HEK293 (cell line): ENCODE measurements at regions not wholly inside any gene's neighbourhood (a gene's known extent, or its start where the extent isn't known, plus 50 kb on each side); places are given as distances from the start of the nearest gene placed in this dataset.
"Not testable (repeated sequence)": the region's sequence is repeated elsewhere in the genome, so short reads cannot be mapped to it uniquely, and the experiment has no call there.

ENCODE experiments used
- CTCF ChIA-PET: fragments of 350-600 bp; formaldehyde crosslinking; extraction: SDS; loops from one replicate; lab custom pipeline; 2021; ENCODE audit warnings: antibody characterized with exemption; lab: Yijun Ruan, JAX
- POLR2A ChIA-PET: fragments of 300-600 bp; formaldehyde crosslinking; extraction: SDS; loops from one replicate; lab custom pipeline; 2020; ENCODE audit warnings: antibody characterized with exemption, inconsistent platforms; lab: Yijun Ruan, JAX
- H3K27ac ChIP-seq: fragments of 200-500 bp; sonication (Bioruptor generic); 2 replicates; pipeline ENCODE4 v1.5.1; 2014; ENCODE audit warnings: low read depth, low read length, control low read depth, inconsistent platforms; ENCODE audit errors: extremely low read depth
- H3K36me3 ChIP-seq, 2 experiments: fragments of 200-500 bp in 1 of 2; sonication (Bioruptor generic) in 1 of 2; 1 replicate in 1 of 2; 2 replicates in 1 of 2; pipeline ENCODE4 v1.5.1; 2014 to 2017; ENCODE audit warnings: inconsistent platforms in 2 of 2, low read length in 2 of 2; ENCODE audit not compliant: control insufficient read depth in 2 of 2, insufficient read depth in 1 of 2
- H3K4me1 ChIP-seq: fragments of 200-500 bp; sonication (Bioruptor generic); 2 replicates; pipeline ENCODE4 v1.5.1; 2014; ENCODE audit warnings: mild to moderate bottlenecking, low read length, inconsistent platforms; ENCODE audit not compliant: control insufficient read depth, insufficient read depth
- H3K4me3 ChIP-seq: 2 replicates; pipeline ENCODE4 v1.5.1; 2011; ENCODE audit warnings: low read depth, mild to moderate bottlenecking, control low read depth, low read length, moderate library complexity
- H3K9me3 ChIP-seq: fragments of 200-500 bp; sonication (Bioruptor generic); 2 replicates; pipeline ENCODE4 v1.5.1; 2014; ENCODE audit warnings: low read depth, low read length, inconsistent platforms; ENCODE audit not compliant: control insufficient read depth, insufficient read depth
- GLIS1 ChIP-seq: fragments of 450-650 bp; formaldehyde crosslinking; IDR thresholded peaks from 2 replicates; pipeline ENCODE4 v1.5.1; 2016; ENCODE audit warnings: missing biosample characterization, missing genetic modification characterization
- SP7 ChIP-seq: fragments of 450-650 bp; formaldehyde crosslinking; IDR thresholded peaks from 2 replicates; pipeline ENCODE4 v1.5.1; 2016; ENCODE audit warnings: missing biosample characterization, missing genetic modification characterization
- ZBTB8A ChIP-seq: fragments of 450-650 bp; formaldehyde crosslinking; IDR thresholded peaks from 2 replicates; pipeline ENCODE4 v1.5.1; 2016; ENCODE audit warnings: missing biosample characterization, missing genetic modification characterization
- ZNF114 ChIP-seq: fragments of 450-650 bp; formaldehyde crosslinking; IDR thresholded peaks from 2 replicates; pipeline ENCODE4 v1.5.0; 2017; ENCODE audit warnings: missing biosample characterization, missing genetic modification characterization
- ZNF138 ChIP-seq: fragments of 450-650 bp; formaldehyde crosslinking; IDR thresholded peaks from 2 replicates; pipeline ENCODE4 v1.5.1; 2016; ENCODE audit warnings: missing biosample characterization, missing genetic modification characterization, borderline replicate concordance
- ZNF146 ChIP-seq: fragments of 450-650 bp; formaldehyde crosslinking; IDR thresholded peaks from 2 replicates; pipeline ENCODE4 v1.5.1; 2016; ENCODE audit warnings: missing biosample characterization, missing genetic modification characterization
- ZNF302 ChIP-seq: fragments of 450-650 bp; formaldehyde crosslinking; IDR thresholded peaks from 2 replicates; pipeline ENCODE4 v1.5.1; 2016; ENCODE audit warnings: missing biosample characterization, missing genetic modification characterization, low read depth
- ZNF335 ChIP-seq: fragments of 450-650 bp; formaldehyde crosslinking; conservative IDR thresholded peaks from 2 replicates; pipeline ENCODE4 v1.5.1; 2016; ENCODE audit warnings: missing biosample characterization, missing genetic modification characterization
- ZNF394 ChIP-seq: fragments of 450-650 bp; formaldehyde crosslinking; IDR thresholded peaks from 2 replicates; pipeline ENCODE4 v1.5.1; 2016; ENCODE audit warnings: missing biosample characterization, missing genetic modification characterization, mild to moderate bottlenecking, moderate library complexity, borderline replicate concordance
- ZNF654 ChIP-seq: fragments of 450-650 bp; formaldehyde crosslinking; IDR thresholded peaks from 2 replicates; pipeline ENCODE4 v1.5.1; 2016; ENCODE audit warnings: low read depth, missing biosample characterization, missing genetic modification characterization
- ZNF792 ChIP-seq: fragments of 450-650 bp; formaldehyde crosslinking; IDR thresholded peaks from 2 replicates; pipeline ENCODE4 v1.5.1; 2016; ENCODE audit warnings: missing biosample characterization, missing genetic modification characterization
- TF ChIP-seq, protein P1 (sequence below): fragments of 450-650 bp; formaldehyde crosslinking; IDR thresholded peaks from 2 replicates; pipeline ENCODE4 v1.5.1; 2016; ENCODE audit warnings: missing biosample characterization, missing genetic modification characterization
- TF ChIP-seq, protein P2 (sequence below): fragments of 450-650 bp; formaldehyde crosslinking; IDR thresholded peaks from 2 replicates; pipeline ENCODE4 v1.5.1; 2016; ENCODE audit warnings: missing biosample characterization, missing genetic modification characterization
- TF ChIP-seq, protein P3 (sequence below): fragments of 450-650 bp; formaldehyde crosslinking; IDR thresholded peaks from 2 replicates; pipeline ENCODE4 v1.5.1; 2016; ENCODE audit warnings: missing biosample characterization, missing genetic modification characterization
- TF ChIP-seq, protein P4 (sequence below): fragments of 450-650 bp; formaldehyde crosslinking; IDR thresholded peaks from 2 replicates; pipeline ENCODE4 v1.5.1; 2016; ENCODE audit warnings: missing biosample characterization, missing genetic modification characterization, borderline replicate concordance

DNA sequence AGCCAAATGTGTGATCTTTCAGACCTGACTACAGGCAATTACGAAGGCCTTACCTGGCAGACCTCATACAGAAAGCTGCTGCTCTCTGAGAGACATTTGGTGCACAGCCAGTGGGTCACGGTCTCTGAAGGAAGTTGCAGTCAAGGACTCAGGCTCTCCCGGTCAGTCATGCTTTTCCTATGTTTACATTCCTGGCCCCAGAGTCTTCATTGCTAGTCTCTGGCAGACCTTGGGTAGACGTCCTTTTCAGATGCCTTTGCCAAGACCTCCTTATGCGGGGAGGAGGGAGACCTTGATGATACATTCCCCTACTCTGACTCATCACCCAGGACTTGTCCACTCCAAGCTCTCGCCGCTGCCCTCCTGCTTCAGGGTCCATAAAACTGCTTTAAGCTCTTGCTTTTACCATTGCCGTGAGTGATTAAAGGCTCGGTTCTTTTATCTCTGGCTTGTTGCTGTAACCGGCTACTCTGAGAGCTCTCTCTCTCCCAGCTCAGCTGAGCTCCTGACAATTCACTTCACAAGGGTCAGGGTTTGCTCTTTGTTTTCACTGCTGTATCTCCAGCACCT lies 62.0 kb upstream of the SLC35F5 start:
- Histone ChIP-seq H3K9me3 (no peaks in the 10 kb centered on the region), H3K4me3 (no peak overlapping the region), H3K4me1 (peaks cover 3% of the 10 kb centered on the region; the same call in 1 of the 2 replicates), H3K36me3 (no peaks in the 10 kb centered on the region), H3K27ac (no peak overlapping the region)
- TF ChIP-seq GLIS1 (peak; percentile 35; the same call in 1 of the 2 replicates), ZNF114 (tag by site-specific recombination) (no peak), ZNF138 (tag by site-specific recombination) (no peak), ZNF335 (tag by site-specific recombination) (peak; percentile 80), ZBTB8A (tag by site-specific recombination) (no peak), ZNF654 (tag by site-specific recombination) (no peak), ZNF792 (tag by site-specific recombination) (no peak), SP7 (tag by site-specific recombination) (0 out of 2 replicates have a peak, but pooled peaks have one; percentile 34), ZNF394 (tag by site-specific recombination) (no peak)
- TF ChIP-seq, protein P1, sequence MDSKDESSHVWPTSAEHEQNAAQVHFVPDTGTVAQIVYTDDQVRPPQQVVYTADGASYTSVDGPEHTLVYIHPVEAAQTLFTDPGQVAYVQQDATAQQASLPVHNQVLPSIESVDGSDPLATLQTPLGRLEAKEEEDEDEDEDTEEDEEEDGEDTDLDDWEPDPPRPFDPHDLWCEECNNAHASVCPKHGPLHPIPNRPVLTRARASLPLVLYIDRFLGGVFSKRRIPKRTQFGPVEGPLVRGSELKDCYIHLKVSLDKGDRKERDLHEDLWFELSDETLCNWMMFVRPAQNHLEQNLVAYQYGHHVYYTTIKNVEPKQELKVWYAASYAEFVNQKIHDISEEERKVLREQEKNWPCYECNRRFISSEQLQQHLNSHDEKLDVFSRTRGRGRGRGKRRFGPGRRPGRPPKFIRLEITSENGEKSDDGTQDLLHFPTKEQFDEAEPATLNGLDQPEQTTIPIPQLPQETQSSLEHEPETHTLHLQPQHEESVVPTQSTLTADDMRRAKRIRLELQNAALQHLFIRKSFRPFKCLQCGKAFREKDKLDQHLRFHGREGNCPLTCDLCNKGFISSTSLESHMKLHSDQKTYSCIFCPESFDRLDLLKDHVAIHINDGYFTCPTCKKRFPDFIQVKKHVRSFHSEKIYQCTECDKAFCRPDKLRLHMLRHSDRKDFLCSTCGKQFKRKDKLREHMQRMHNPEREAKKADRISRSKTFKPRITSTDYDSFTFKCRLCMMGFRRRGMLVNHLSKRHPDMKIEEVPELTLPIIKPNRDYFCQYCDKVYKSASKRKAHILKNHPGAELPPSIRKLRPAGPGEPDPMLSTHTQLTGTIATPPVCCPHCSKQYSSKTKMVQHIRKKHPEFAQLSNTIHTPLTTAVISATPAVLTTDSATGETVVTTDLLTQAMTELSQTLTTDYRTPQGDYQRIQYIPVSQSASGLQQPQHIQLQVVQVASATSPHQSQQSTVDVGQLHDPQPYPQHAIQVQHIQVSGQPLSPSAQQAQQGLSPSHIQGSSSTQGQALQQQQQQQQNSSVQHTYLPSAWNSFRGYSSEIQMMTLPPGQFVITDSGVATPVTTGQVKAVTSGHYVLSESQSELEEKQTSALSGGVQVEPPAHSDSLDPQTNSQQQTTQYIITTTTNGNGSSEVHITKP (tag by site-specific recombination): peak; percentile 13; the same call in 1 of the 2 replicates
- TF ChIP-seq, protein P2, sequence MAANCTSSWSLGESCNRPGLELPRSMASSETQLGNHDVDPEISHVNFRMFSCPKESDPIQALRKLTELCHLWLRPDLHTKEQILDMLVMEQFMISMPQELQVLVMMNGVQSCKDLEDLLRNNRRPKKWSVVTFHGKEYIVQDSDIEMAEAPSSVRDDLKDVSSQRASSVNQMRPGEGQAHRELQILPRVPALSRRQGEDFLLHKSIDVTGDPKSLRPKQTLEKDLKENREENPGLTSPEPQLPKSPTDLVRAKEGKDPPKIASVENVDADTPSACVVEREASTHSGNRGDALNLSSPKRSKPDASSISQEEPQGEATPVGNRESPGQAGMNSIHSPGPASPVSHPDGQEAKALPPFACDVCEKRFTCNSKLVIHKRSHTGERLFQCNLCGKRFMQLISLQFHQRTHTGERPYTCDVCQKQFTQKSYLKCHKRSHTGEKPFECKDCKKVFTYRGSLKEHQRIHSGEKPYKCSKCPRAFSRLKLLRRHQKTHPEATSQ: no peak
- TF ChIP-seq, protein P3, sequence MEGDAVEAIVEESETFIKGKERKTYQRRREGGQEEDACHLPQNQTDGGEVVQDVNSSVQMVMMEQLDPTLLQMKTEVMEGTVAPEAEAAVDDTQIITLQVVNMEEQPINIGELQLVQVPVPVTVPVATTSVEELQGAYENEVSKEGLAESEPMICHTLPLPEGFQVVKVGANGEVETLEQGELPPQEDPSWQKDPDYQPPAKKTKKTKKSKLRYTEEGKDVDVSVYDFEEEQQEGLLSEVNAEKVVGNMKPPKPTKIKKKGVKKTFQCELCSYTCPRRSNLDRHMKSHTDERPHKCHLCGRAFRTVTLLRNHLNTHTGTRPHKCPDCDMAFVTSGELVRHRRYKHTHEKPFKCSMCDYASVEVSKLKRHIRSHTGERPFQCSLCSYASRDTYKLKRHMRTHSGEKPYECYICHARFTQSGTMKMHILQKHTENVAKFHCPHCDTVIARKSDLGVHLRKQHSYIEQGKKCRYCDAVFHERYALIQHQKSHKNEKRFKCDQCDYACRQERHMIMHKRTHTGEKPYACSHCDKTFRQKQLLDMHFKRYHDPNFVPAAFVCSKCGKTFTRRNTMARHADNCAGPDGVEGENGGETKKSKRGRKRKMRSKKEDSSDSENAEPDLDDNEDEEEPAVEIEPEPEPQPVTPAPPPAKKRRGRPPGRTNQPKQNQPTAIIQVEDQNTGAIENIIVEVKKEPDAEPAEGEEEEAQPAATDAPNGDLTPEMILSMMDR (tag by site-specific recombination): no peak
- ChIA-PET POLR2A (interaction anchor here (0.6 to 3.0 kb wide), 4 partner anchors 16 to 117 kb away, joined by 3 to 21 read pairs (median 4); partner anchors contain the start of gene SLC35F5), CTCF (interaction anchor here (0.7 to 1.0 kb wide), 3 partner anchors 11 to 131 kb away, joined by 3 to 5 read pairs (median 3); no protein-coding TSS in a partner anchor)

DNA sequence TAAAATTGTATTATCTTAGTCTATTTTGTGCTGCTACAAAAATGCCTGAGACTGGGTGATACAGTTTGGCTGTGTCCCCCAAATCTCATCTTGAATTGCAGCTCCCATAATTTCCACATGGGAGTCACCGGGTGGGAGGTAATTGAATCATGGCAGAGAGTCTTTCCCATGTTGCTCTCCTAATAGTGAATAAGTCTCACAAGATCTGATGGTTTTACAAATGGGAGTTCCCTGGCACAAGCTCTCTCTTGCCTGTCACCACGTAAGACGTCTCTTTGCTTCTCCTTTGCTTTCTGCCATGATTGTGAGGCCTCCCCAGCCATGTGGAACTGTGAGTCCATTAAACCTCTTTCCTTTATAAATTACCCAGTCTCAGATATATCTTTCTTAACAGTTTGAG lies 57.0 kb upstream of the SLC35F5 start:
- CTCF ChIA-PET: interaction anchor here (0.6 kb wide), 1 partner anchor 530 kb away, joined by 5 read pairs; no protein-coding TSS in a partner anchor
- POLR2A ChIA-PET, H3K4me1 ChIP-seq, H3K36me3 ChIP-seq, H3K4me3 ChIP-seq, H3K27ac ChIP-seq, H3K9me3 ChIP-seq: not testable (repeated sequence)

DNA sequence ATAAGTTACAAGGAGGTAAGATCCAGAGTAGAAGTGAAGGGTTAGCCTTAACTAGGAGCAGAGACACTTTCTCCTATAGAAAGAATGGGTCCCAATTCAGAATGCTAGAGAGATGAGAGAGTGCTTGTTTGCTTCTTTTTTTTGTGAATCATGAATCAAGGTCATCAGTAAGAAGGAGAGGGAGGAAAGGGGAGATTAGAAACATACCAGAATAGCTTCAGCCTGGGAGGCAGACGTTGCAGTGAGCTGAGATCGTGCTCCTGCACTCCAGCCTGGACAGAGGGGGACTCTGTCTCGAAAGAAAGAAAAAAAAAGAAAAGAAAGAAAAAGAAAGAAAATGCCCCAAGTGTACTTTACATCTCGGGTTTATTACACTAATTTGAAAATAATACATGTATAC lies 55.8 kb upstream of the SLC35F5 start:
- Histone ChIP-seq H3K9me3 (no peaks in the 10 kb centered on the region), H3K4me1 (no peaks in the 10 kb centered on the region), H3K36me3 (no peaks in the 10 kb centered on the region), H3K27ac (no peak overlapping the region), H3K4me3 (no peak overlapping the region)
- TF ChIP-seq, protein P4, sequence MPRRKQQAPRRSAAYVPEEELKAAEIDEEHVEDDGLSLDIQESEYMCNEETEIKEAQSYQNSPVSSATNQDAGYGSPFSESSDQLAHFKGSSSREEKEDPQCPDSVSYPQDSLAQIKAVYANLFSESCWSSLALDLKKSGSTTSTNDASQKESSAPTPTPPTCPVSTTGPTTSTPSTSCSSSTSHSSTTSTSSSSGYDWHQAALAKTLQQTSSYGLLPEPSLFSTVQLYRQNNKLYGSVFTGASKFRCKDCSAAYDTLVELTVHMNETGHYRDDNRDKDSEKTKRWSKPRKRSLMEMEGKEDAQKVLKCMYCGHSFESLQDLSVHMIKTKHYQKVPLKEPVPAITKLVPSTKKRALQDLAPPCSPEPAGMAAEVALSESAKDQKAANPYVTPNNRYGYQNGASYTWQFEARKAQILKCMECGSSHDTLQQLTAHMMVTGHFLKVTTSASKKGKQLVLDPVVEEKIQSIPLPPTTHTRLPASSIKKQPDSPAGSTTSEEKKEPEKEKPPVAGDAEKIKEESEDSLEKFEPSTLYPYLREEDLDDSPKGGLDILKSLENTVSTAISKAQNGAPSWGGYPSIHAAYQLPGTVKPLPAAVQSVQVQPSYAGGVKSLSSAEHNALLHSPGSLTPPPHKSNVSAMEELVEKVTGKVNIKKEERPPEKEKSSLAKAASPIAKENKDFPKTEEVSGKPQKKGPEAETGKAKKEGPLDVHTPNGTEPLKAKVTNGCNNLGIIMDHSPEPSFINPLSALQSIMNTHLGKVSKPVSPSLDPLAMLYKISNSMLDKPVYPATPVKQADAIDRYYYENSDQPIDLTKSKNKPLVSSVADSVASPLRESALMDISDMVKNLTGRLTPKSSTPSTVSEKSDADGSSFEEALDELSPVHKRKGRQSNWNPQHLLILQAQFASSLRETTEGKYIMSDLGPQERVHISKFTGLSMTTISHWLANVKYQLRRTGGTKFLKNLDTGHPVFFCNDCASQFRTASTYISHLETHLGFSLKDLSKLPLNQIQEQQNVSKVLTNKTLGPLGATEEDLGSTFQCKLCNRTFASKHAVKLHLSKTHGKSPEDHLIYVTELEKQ: no peak
- no peak for TF ChIP-seq ZNF146 (tag by site-specific recombination)
- no peak for TF ChIP-seq ZNF302 (tag by site-specific recombination)
- ChIA-PET POLR2A (no interaction called here), CTCF (interaction anchor here (0.7 kb wide), 1 partner anchor 14 kb away, joined by 3 read pairs; no protein-coding TSS in a partner anchor)
